Stimulated activated CD8-positive, alpha-beta memory T cell treated with anti-CD3 and anti-CD28 coated beads, Interleukin-7, amount 100 ng/mL, for 48 hours (primary cell): ENCODE measurements at regions not wholly inside any gene's neighbourhood (a gene's known extent, or its start where the extent isn't known, plus 50 kb on each side); places are given as distances from the start of the nearest gene placed in this dataset.
"Not testable (repeated sequence)": the region's sequence is repeated elsewhere in the genome, so short reads cannot be mapped to it uniquely, and the experiment has no call there.

Experiments used
- DNase-seq, 2 donors: peaks; one replicate each; pipeline ENCODE4 v3.0.0-alpha.2; 2020; ENCODE audit warnings: low read depth in 1 of 2; ENCODE audit errors: extremely low read depth in 1 of 2

DNA sequence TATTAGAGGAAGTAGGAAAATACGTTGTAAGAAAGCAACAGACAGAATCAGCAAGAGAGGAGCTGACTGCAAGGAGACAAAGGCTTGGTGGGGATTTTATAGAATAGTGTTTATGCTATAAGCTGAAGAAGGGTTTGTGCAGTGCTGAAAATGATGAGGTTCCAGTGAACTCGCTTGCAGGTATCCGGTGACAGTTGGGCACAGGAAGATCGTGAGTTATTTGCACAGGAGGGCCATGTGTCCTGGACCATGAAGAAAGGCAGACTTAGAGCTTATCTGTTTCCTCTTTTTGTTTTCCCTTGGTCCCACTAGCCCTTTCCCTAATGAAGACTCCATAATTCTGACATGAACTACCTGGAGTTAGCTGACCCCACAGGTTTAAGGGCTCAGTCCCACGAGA lies 61.4 kb downstream of the NXNL2 start:
- no peak for DNase-seq

- DNase-seq = no peak
Measured at GRCh38 chr9:88604836-88605511, 70.0 kb downstream of the NXNL2 start.

GRCh38 chr9:88605512-88606362 lies 70.8 kb downstream of the NXNL2 start:
- no peak for DNase-seq

GRCh38 chr9:88614359-88614758 lies 79.4 kb downstream of the NXNL2 start:
- no peak for DNase-seq

GRCh38 chr9:88623698-88624097 lies 88.7 kb downstream of the NXNL2 start:
- DNase-seq = no peak

- DNase-seq = no peak
Measured at GRCh38 chr9:88628114-88628513, 93.1 kb downstream of the NXNL2 start.

GRCh38 chr9:88628811-88629210 lies 93.8 kb downstream of the NXNL2 start:
- no peak for DNase-seq

- DNase-seq = not testable (repeated sequence)
Measured at GRCh38 chr9:88630574-88630973, 95.6 kb downstream of the NXNL2 start.

DNA sequence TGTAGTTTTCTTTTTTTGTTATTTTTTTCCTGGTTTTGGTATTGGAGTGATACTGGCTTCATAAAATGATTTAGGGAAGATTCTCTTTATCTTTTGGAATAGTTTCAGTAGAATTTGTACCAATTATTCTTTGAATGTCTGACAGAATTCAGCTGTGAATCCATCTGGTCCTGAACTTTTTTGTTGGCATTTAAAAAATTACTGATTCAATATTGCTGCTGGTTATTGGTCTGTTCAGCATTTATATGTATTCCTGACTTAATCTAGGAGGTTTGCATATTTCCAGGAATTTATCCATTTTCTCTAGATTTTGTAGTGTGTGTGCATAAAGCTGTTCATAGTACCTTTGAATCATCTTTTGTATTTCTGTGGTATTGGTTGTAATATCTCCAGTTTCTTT lies 100.2 kb downstream of the NXNL2 start:
- no peak for DNase-seq

DNA sequence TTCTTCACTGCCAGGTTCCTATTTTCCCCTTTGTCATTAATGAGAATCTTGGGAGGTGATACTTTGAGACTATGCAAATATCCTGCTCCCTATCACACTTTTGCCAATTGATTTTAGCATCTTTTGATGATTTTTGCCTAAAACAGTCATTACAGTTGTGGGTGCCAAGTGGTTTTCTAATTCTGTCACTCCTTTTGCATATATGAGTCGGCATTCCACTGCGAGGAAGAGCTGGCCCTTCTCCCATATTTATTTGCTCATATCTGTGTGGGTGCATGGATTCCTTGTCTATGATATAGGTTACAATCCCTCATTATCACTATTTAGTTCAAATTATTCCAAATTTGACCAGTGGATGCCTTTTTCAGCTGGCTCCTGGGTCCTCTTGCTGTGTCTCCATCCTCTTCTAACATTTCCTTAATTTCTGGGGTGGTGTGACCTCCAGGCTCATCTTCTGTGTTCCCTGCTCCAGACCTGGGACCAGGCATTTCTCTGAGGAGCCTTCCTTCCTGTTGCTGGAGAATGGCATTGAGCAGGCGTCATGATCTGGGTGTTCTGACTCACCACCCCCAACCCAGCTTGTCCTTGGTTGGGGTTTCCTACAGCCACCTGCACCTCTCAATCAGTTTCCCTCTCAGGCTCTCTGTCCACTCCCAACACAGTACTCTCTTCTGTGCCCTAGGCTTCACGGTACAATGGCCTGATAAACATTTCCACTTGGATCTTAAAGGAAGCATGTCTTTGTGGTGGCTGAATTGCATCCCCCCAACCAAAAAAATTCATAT lies 106.7 kb downstream of the NXNL2 start:
- DNase-seq = no peak

DNA sequence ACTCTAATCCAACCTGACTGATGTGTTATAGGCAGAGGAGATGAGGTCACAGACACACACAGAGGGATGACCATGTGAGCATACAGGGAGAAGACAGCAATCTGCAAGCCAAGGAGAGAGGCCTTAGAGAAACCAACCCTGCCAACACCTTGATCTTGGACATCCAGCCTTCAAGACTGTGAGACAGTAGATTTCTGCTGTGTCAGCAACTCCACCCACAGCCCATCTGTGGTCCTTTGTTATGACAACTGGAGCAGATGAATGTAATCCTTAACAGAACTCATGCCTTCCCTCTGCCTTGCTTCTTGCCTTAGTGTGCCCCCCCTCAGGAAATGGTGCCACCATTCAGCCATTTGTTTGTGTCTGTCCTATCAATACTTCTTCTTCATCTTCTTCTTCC lies 107.4 kb downstream of the NXNL2 start:
- no peak for DNase-seq

GRCh38 chr9:88643931-88644330 lies 109.0 kb downstream of the NXNL2 start:
- DNase-seq = no peak

GRCh38 chr9:88645172-88645878 lies 110.3 kb downstream of the NXNL2 start:
- DNase-seq = no peak

DNA sequence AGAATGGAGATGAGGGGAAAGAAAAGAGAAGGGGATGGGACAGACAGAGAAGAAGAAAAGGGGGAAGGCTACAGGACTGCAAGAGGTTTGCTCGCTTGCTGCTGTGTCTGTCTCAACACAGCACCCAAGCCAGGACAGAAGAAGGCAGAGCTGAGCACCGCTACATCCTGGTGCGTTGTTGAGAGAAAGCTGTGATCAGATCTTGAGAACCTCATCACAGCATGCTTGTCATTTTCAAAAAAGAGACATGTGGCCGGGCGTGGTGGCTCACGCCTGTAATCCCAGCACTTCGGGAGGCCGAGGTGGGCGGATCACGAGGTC lies 110.9 kb downstream of the NXNL2 start:
- DNase-seq = no peak

DNA sequence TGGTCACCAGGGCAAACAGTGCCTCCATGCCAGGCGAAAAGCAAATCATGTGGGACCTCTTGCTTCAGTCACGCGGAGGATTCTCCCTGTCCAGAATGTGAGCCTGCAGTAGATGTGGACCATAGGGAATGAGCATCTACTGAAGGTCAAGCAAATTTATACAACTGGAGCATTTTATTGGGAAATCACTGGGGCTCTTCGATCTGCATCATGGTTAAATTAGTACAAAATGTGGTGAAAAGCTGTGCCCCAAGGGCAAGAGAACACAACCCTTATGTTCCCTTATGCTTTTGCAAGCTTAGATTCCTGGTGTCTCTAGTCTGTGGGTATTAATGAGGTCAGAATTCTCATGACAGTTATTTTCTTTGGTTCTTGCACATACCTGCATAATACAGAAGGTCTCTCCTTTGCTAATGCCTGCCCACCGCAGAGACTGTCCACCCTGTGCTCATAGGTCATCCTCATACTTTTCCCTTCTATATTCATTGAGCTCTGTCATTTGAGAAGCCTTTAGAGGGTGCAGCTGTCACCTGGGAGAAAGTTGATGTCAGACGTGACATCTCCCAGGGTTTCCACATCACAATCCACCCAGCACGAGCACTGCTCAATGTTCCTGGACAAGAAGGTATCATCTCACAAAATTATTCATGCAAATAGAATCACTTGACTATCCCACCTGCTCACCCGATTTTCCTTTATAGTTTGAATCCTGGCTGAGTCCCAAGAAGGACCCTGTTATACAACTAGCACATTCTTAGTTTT lies 111.7 kb downstream of the NXNL2 start:
- no peak for DNase-seq

DNA sequence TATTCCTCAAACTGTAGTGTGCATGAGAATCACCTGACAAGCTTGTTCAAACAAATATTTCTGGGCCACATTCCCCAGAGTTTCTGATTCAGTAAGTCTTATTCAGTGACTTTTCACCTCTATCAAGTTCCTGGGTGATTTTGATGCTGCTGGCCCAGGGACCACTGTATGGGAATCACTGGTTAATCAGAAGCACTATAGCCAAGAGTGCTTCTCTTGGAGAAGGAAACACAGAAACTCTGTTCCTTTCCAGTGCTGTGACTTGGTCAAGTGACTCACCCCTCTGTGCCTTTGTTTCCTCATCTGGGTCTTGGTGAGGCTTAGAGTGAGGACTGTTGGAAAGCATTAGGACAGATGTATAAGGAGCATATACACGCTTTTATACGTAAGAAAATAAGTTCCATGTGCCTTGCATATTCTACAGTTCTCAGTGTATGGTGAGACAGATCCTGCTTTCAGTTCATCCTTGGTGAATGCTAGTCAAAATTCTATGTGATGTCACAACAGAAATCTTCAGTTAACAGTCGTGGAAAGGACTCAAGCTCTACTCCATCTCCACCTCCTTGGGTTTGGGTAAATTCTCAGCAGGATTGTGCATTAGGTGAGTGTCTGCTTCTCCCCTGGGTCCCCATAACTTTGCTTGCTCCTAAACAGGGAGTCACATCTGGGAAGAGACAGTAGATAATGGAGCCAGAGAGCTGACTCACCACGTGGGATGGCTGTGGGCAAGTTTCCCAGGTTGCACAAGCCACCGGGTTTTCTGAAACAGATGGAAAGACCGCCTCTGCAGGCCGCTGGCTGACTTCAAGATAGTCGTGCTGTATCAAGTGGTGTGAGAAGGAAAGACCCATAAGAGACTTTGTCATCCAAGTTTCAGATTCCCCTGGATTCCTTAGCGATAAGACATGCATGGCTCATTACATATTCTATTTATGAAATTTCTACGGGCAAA lies 117.0 kb downstream of the NXNL2 start:
- DNase-seq = no peak

DNA sequence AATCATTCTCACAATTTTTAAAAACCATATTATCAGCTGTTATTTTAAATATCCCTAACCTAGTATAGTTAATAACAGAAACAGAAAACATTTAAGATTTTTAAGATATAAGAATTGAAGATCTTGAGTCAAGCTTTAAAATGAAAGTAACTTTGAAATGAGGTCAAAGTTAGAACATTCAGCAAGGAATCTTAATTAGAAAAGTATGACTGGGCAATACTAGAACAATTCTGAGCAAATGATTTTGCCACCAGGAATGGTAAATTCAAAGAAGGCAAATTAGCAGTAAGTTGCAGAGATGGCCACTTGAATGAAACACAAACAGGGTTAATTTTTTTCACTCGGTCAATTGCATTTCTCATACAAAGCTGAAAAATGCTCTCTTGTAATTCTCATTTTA lies 117.9 kb downstream of the NXNL2 start:
- DNase-seq = no peak

DNA sequence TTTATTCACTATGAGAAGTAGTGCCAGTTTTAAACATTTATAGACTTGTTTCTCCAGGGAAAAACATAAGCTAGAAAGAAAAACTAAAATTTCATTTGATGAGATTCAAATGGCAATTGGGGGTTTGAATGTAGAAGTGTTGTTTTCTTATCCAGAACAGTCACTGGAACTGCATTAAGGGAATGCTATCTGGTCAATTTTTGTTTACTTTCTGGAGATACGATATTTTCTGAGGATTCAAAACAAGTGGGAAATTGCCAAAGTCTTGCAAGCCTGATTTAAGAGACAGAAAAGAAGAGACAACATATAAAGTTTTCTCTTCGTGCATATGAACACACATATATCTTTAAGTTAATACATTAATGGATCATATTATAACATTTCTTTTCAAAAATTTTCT lies 118.4 kb downstream of the NXNL2 start:
- no peak for DNase-seq

DNA sequence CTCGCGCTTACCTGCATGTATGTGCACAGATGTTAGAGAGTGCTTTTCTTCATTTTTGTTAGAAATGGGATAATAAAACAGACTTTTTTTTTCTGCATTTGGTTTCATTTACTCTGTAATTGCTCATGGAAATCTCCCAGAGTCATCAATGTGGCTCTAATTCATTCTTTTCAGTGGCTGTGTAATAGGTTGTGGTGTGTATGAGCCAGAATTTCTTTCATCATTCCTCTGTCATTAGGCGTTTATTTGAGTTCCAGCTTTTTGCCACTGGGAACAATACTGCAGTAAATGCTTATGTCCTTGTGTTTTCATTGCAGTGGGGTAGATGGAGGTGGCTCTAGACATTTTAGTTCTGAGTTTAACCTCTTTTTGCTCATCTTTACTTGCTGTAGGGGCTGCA lies 118.9 kb downstream of the NXNL2 start:
- no peak for DNase-seq
